Endothelial cell of umbilical vein (primary cell): ENCODE measurements at regions not wholly inside any gene's neighbourhood (a gene's known extent, or its start where the extent isn't known, plus 50 kb on each side); places are given as distances from the start of the nearest gene placed in this dataset.

Experiments used
- BruUV-seq: library from RNA; stranded (reverse); fragments of 400-500 nt; replicated peaks from 2 replicates; lab custom pipeline; 2021; lab: Mats Ljungman, UMichigan
- CTCF ChIA-PET: fragments of 300-600, 350-600 bp; sonication (Branson Sonifier 250); formaldehyde crosslinking; loops from one replicate; lab custom pipeline; 2021; ENCODE audit warnings: antibody characterized with exemption, inconsistent platforms; lab: Charles Lee
- POLR2A ChIA-PET: fragments of 300-600, 350-600 bp; sonication (Branson Sonifier 250); formaldehyde crosslinking; loops from one replicate; lab custom pipeline; 2021; ENCODE audit warnings: antibody characterized with exemption, inconsistent platforms; lab: Charles Lee
- DNase-seq: peaks from one replicate; pipeline ENCODE4 v3.0.0-alpha.2; 2011; ENCODE audit warnings: low read depth, low spot score
- FAIRE-seq: peaks from 2 replicates; lab custom pipeline; 2011; peaks lifted over from hg19 to GRCh38; lab: Jason Lieb, UNC
- H2AFZ ChIP-seq: 2 replicates; pipeline ENCODE4 v1.6.0; 2012; ENCODE audit warnings: low read depth, low read length, control low read depth, inconsistent platforms
- H3K27ac ChIP-seq: 2 replicates; pipeline ENCODE4 v1.5.1; 2011; ENCODE audit warnings: low read depth, mild to moderate bottlenecking, control low read depth, low read length, moderate library complexity; ENCODE audit not compliant: insufficient read depth
- H3K27me3 ChIP-seq, 2 experiments: 2 replicates each; pipeline versions ENCODE4 v1.6.0 to v1.6.1; 2011; ENCODE audit warnings: low read length in 2 of 2, mixed read lengths in 1 of 2; ENCODE audit not compliant: control insufficient read depth in 2 of 2, insufficient read depth in 2 of 2
- H3K36me3 ChIP-seq, 2 experiments: 2 replicates in 1 of 2; 3 replicates in 1 of 2; pipeline ENCODE4 v1.5.1; 2011; ENCODE audit warnings: low read length in 2 of 2, mild to moderate bottlenecking in 1 of 2, moderate library complexity in 1 of 2; ENCODE audit not compliant: control insufficient read depth in 2 of 2, insufficient read depth in 2 of 2; ENCODE audit errors: extremely low read depth in 1 of 2
- H3K4me1 ChIP-seq: 3 replicates; pipeline ENCODE4 v1.5.1; 2011; ENCODE audit warnings: mild to moderate bottlenecking, low read length; ENCODE audit not compliant: control insufficient read depth, insufficient read depth; ENCODE audit errors: extremely low read depth
- H3K4me2 ChIP-seq: 2 replicates; pipeline ENCODE4 v1.6.1; 2011; ENCODE audit warnings: low read length, control low read depth, mixed read lengths; ENCODE audit not compliant: insufficient read depth
- H3K4me3 ChIP-seq, 3 experiments: fragments of 200-600 bp in 1 of 3; sonication (generic), shearing (Covaris generic) in 1 of 3; replicated peaks in 1 of 3; 2 replicates each; pipeline ENCODE4 v1.5.1; 2011 to 2016; ENCODE audit warnings: control low read depth in 3 of 3, low read length in 3 of 3, mild to moderate bottlenecking in 2 of 3, inconsistent platforms in 1 of 3, low read depth in 1 of 3, moderate library complexity in 1 of 3; ENCODE audit not compliant: insufficient read depth in 1 of 3
- H3K79me2 ChIP-seq: 2 replicates; pipeline ENCODE4 v1.6.0; 2012; ENCODE audit warnings: low read length, inconsistent platforms; ENCODE audit not compliant: control insufficient read depth, insufficient read depth
- H3K9ac ChIP-seq: replicated peaks from 2 replicates; pipeline ENCODE3; 2011; ENCODE audit warnings: low read length, control low read depth; ENCODE audit not compliant: insufficient read depth; ENCODE audit errors: extremely low read depth
- H3K9me1 ChIP-seq: replicated peaks from 3 replicates; pipeline ENCODE4 v1.6.0; 2011; ENCODE audit warnings: mild to moderate bottlenecking, low read length; ENCODE audit not compliant: control insufficient read depth, insufficient read depth; ENCODE audit errors: extremely low read depth
- H3K9me3 ChIP-seq: replicated peaks from 2 replicates; pipeline ENCODE4 v1.5.1; 2012; ENCODE audit warnings: low read length, inconsistent platforms; ENCODE audit not compliant: control insufficient read depth, insufficient read depth
- H4K20me1 ChIP-seq: replicated peaks from 2 replicates; pipeline ENCODE3; 2011; ENCODE audit warnings: mild to moderate bottlenecking, low read length; ENCODE audit not compliant: control insufficient read depth, insufficient read depth; ENCODE audit errors: extremely low read depth
- CTCF ChIP-seq, 2 donors: IDR thresholded peaks; 1 replicate in 1 of 2; 2 replicates in 1 of 2; pipeline ENCODE4 v1.5.1; 2011; ENCODE audit warnings: low read length in 2 of 2, mild to moderate bottlenecking in 2 of 2, moderate library complexity in 2 of 2, control low read depth in 1 of 2, inconsistent platforms in 1 of 2, low read depth in 1 of 2; ENCODE audit not compliant: insufficient read depth in 1 of 2; ENCODE audit errors: extremely low read depth in 1 of 2
- EZH2 ChIP-seq: IDR thresholded peaks from 2 replicates; pipeline ENCODE4 v1.6.1; 2012; ENCODE audit warnings: borderline replicate concordance, low read depth, mild to moderate bottlenecking, moderate library complexity, low read length, inconsistent platforms; ENCODE audit not compliant: severe bottlenecking
- FOS ChIP-seq: IDR thresholded peaks from 2 replicates; pipeline ENCODE4 v1.6.1; 2011; ENCODE audit warnings: mild to moderate bottlenecking, low read length, moderate library complexity, borderline replicate concordance; ENCODE audit not compliant: insufficient read depth
- GATA2 ChIP-seq: IDR thresholded peaks from 2 replicates; pipeline ENCODE4 v1.7.0; 2011; ENCODE audit warnings: low read depth, mild to moderate bottlenecking, moderate library complexity, mixed read lengths, low read length; ENCODE audit not compliant: insufficient read length, insufficient read depth
- JUN ChIP-seq: IDR thresholded peaks from 2 replicates; pipeline ENCODE4 v1.6.1; 2011; ENCODE audit warnings: borderline replicate concordance, low read depth; ENCODE audit not compliant: insufficient read length, insufficient read depth
- MAX ChIP-seq: IDR thresholded peaks from 2 replicates; pipeline ENCODE4 v1.6.1; 2011; ENCODE audit not compliant: insufficient read depth, insufficient read length
- MYC ChIP-seq: IDR thresholded peaks from one replicate; pipeline ENCODE4 v1.6.1; 2011; ENCODE audit warnings: mild to moderate bottlenecking, low read depth, low read length
- POLR2A ChIP-seq: IDR thresholded peaks from 2 replicates; pipeline ENCODE4 v1.6.1; 2012; ENCODE audit warnings: low read depth, mild to moderate bottlenecking, control low read depth, low read length
- POLR2AphosphoS5 ChIP-seq: IDR thresholded peaks from 2 replicates; pipeline ENCODE4 v1.6.1; 2012; ENCODE audit warnings: low read depth, mild to moderate bottlenecking, control low read depth, low read length, moderate library complexity; ENCODE audit not compliant: insufficient read depth
- dilution Hi-C: fragments of 300-500 bp; cut with MboI; formaldehyde crosslinking; loops from one replicate; pipeline ENCODE4 v1.15.0; 2019; ENCODE audit warnings: low sequenced_read_pairs; ENCODE audit not compliant: extremely low pct_ligation_motif_present
- intact Hi-C: fragments of 100-400 bp; cut with micrococcal nuclease; formaldehyde crosslinking; loops from one replicate; pipeline ENCODE4 v1.10.0; 2022

DNA sequence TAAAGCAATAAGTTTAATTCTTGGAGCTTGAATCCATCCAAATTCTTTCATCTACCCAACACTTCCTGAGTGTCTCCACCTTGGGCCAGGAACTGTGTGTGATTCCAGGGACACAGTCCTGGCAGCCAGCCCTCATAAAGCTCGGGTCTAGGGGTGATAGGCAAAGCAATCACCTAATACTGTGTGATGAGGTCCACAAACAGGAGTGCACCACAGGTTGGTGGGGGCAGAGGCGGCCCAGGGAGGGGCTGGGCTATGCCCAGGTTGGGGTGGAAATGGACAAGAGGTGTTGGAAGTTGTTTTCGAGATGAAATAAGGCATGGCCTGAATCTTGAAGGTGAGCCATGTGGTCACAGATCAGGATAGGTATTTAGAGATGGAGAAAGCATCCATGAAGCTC lies 133.9 kb upstream of the PTCH1 start:
- no TSS peak for BruUV-seq
- FAIRE-seq (no peak), DNase-seq (no peak)
- no peaks in the 10 kb centered on the region for H3K9me3 ChIP-seq
- H3K79me2 ChIP-seq: no peaks in the 10 kb centered on the region
- H2AFZ ChIP-seq: no peak overlapping the region
- ChIA-PET POLR2A (no interaction called here), CTCF (interaction anchor here (1.0 kb wide), 1 partner anchor 27 kb away, joined by 3 read pairs; no protein-coding TSS in a partner anchor)
- no peak overlapping the region for H3K4me3 ChIP-seq
- H3K9me1 ChIP-seq: no peaks in the 10 kb centered on the region
- no peak overlapping the region for H3K4me2 ChIP-seq
- intact Hi-C loops (no loop called here), dilution Hi-C loops (no loop called here)
- TF ChIP-seq MYC (no peak), JUN (no peak), EZH2 (no peak), POLR2AphosphoS5 (no peak), GATA2 (no peak), MAX (no peak), CTCF (IDR thresholded peaks at IDR 0.05; ENCODE audit: extremely low read depth in 1 of 2, insufficient read depth in 1 of 2, low read depth in 1 of 2, low read length in 2 of 2) (no peak), FOS (no peak), POLR2A (no peak)
- no peaks in the 10 kb centered on the region for H3K4me1 ChIP-seq
- H3K27ac ChIP-seq: no peak overlapping the region
- H3K9ac ChIP-seq: no peak overlapping the region
- H3K36me3 ChIP-seq: no peaks in the 10 kb centered on the region
- H3K27me3 ChIP-seq: peaks cover 2 to 3% of the 10 kb centered on the region in 2 experiments
- no peaks in the 10 kb centered on the region for H4K20me1 ChIP-seq
